G401.6 (cell line): ENCODE measurements at regions not wholly inside any gene's neighbourhood (a gene's known extent, or its start where the extent isn't known, plus 50 kb on each side); places are given as distances from the start of the nearest gene placed in this dataset.

ENCODE experiments used
- FAIRE-seq: peaks from 2 replicates; lab custom pipeline; 2012; peaks lifted over from hg19 to GRCh38; lab: Jason Lieb, UNC

DNA sequence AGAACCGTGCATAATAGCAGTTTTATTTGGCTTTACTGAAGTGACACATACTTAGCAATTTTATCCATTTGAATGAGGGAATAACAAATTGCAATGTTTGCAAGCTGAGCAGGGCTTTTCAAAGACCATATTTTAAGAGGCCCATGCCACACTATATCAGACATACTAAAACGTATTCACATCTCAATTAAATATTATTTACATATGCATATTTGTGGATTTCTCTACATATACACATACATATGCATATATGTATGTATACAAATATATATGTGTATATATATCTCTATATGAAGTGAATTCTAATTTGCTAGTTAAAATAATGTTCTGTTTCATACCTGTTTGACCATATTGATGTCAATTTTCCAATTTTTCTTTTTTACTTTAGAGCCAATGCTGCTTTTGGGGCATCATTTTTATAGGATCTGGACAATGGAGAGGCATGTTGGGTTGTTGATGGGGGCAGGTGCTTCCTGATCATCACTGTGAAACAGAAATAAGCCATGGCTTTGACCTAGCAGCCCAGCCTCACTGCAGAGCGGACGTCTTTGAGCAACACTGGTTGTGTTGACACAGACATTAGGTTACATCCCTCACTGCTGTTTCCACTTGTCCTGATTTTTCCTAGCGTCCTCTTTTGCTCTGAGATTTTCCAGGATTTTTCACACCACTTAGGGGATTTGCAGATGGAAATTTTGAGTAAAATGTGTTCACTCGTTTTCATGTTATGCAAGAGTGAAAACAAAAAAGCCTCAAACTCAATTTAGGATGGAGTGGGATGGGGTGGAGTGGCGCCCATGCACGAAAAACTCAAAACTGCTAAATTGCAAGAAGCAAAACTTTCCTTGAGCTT is 56.9 kb downstream of the RDH14 start:
- FAIRE-seq = no peak

DNA sequence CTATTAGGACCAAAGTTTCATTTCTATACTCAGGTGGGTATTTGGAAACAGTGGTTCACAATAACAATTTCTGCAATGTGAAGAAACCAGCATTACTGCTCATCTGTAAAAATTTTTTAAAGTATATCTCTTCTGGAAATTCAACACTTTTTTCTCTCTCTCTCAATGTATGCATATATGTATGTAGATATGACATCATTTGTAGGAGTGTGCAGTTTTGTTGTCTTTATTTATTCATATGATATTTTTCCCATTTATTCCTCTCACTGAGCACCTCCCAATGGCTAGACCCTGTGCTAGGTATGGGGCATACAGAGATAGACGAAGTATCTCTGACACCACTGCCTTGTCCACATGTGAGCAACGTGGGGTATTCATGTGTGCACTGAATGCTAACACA is 58.3 kb downstream of the RDH14 start:
- FAIRE-seq = no peak

DNA sequence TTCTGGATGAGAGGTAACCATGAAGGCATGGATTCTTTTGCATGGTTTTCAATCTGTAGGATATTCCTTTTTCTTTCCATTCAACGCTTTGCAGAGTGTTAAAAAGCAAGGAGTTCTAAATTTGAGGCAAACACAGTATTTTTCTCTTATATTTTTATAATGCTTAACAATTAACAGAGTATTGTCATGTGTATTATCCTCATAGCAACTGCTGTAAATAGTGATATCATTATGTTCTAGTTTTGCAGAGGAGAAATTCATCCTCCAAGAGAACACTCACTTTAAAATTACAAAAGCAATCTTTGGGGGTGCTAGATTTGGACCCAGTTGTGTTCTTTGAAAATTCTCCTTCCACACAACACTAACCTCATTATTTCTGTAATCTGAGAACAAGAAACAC is 58.7 kb downstream of the RDH14 start:
- FAIRE-seq = no peak

DNA sequence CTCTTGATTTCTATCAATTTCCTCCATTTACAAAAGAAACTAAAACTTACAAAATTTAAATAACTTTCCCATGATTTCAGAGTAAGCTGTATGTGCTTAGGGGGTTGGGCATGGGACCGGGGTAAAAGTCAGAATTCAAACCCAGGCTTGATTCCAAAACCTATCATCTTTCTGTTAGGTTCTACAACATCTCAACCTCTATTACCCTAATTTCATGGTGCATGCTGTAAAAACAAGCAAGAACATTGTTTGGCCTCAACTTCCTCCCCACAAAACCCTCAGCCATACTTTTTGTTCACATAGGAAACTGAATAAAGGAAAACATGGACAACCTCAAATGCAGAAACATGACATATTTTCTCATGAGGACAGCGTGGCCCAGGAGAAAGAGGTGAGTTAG is 59.3 kb downstream of the RDH14 start:
- FAIRE-seq = no peak

DNA sequence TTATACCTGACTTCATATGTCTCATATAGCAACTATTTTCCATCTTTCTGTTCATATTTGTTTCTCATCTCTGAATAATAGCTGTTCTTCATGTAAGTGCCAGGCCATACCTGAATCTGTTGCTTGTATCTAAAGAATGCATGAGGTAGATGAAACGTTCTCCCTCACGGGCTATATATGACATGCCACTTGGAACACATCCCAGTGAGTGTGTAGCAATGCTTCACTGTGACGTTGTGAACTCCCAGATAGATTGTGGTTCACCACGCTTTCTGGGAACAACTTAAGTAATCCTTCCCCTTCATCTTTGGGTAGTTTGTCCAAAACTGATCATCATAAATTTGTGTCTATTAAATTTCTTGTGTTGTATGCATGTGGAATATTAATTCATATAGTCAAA is 60.1 kb downstream of the RDH14 start:
- no peak for FAIRE-seq

DNA sequence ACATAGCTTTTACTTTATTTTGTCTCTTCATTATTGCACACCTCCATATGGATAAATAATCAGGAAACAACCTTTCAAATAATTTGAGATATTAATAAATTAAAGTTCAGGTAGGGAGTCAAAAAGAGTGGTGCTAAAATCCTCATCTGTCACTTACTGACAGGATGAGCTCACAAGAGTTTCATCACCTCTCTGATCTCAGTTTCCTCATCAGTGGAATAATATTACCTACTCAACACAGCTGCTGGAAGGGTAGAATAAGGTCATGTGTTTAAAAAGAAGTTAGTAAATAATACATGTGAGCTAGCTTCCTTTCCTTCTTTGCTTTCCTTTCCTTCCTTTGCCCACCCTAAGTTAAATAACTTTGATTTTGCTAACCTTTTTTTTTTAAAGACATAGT is 61.9 kb downstream of the RDH14 start:
- no peak for FAIRE-seq

DNA sequence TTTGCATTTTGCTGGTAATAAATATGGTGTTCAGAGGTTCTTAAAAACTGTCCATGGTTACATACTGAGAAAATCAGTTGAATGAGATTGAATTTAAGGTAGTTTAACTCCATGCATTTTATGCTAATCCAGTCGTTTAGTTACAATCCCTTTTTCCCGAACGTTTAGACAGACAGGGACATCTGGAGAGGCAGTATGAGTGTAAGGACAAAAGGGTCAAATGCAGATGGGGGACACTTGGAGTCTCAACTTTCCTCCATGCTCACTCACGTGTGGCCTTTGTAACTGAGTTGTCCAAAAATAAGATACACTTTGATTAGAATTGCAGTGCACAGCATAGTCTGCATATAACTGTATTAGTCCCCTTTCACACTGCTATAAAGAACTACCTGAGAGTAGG is 63.9 kb downstream of the RDH14 start:
- FAIRE-seq = no peak

DNA sequence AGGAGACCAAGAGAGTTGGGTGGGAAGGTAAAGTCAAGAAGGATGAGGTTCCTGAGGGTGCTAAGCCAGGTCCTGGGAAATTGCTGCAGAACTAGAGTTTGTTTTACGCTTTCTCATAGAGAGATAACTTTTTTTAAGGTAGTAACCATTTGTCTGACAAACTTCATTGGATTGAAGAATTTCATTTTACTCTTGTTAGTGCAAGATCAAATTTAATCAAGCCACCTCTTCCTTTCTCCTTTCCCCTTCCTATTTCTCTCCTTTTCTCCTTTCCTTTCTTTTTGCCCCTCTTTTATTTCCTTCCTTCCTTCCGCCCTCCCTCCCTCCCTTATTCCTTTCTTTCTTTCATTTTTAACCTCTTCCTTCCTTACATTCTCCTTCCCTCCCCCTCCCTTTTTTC is 65.4 kb downstream of the RDH14 start:
- FAIRE-seq = no peak

DNA sequence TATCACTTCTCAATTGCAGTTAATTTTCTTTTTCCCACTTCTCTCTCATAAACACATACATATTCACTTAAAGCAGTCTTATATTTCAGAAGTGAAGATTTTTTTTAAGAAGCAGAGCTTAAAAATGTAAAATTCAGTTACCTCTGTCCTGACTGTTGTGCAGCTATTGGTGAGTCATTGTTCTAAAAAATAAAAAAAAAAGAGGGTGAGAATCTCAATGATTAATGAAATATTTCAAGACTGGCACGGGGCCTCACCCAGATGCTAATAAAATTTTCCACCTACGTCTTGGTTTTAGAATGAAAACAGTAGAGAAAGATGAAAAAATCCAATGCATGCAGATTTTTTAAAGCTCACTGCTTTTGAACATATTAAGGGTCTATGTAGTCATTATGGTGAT is 67.7 kb downstream of the RDH14 start:
- no peak for FAIRE-seq

DNA sequence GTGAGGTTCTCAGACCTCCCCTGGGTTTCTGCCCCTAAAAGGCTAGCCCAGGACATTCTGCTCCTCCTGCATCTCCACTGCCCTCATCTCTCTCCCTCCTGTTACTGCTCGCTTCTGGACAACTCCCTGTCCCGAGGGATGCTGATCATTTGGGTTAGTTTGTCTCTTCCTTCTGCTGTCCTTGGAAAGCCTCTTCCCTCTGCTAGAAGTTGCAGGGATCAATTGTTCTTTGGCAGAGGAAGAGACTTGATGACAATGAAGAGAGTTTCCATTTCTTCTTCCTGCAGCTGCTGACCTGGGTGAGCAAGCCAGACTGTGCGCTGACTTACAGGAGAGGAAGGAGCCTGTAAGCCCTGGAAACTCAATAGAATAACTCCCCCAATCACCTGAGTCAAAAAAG is 68.9 kb downstream of the RDH14 start:
- FAIRE-seq = no peak

DNA sequence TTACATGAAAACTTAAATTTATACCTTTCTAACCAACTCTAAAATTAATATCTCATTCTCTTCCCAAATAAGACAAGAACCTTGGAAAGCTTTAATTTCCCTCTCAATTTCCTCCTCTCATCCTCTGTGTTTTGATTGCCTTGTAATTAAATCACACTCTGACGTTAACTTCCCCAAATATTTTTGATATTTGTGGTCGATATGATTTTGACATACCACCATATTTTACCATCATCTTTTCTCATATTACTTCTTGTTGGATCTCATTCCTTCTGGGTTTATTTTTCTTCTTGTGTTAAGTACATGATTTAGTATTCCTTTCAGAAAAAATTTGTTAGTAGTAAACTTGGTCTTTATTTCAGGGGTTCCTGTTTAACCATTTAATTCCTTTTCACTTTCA is 69.6 kb downstream of the RDH14 start:
- no peak for FAIRE-seq

DNA sequence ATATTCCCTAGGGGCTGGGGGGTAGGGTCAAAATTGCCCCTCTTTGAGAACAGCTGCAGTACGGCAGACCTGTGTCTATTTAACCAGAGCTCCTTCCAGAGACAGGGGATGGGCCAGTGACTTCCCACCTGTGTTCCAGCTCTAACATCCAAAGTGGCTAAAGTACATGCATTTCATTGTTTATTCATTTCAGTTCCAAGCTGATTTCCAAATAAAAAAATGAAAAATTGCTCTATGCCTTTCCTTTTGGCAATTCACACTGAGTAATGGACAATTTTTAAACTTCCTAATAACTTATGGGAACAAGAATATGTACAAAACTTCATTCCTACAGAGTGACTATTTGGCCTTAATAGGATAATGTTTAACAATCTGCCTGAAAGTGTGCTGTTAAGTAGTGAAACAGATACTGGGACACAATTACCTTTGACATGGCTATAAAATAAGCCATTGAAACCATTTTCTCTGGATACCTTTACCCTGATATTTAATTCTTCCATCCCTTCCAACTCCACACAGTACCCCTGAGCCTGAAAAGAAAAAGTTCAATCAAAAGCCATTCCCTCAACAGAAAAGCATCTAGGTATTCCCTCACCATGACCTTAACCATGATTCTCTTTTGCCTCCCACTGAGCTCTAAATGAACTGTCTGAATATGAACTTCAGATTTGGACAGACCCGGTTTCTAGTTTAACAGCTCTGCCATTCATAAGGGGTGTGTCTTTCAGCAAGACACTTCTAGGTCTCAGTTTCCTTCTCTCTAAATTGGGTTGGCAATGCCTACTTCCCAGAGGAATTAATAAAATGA is 73.1 kb downstream of the RDH14 start:
- no peak for FAIRE-seq

DNA sequence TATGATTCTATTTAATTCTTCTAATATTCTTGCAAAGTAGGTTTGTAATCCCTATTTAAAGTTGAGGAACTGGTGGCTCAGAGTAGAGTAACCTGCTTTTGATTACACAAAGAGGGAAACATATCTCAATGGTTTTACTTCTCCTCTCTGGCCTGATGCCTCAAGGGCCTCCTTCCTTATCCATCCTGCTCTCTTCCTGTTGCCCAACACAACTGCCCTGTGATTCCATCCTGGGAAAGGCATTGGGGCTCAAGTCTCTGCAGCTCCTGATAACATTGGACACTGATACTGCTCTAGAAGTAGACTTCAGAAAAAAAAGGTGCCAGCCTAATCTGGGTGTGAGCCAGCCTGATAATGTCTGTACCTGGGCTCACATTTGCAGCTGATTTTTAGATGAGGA is 75.8 kb downstream of the RDH14 start:
- FAIRE-seq = no peak

DNA sequence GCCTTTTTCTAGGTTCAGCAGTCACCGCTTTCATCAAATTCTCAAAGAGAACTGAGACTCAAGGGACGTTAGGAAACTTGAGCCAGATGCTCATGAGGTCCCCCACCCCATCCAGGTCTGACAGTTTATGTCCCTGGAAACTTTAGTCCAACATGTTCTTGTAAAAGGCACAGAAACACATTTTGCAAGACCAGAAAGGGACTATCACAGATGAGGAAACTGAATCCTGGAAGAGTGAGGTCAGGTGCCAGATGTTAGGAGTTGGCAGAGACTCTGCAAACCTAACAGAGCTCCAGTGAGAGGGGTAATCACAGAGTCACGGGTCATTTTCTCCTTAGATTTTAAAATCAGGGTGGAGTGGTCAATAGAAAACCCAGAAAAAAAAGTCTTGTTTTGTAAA is 76.6 kb downstream of the RDH14 start:
- no peak for FAIRE-seq

DNA sequence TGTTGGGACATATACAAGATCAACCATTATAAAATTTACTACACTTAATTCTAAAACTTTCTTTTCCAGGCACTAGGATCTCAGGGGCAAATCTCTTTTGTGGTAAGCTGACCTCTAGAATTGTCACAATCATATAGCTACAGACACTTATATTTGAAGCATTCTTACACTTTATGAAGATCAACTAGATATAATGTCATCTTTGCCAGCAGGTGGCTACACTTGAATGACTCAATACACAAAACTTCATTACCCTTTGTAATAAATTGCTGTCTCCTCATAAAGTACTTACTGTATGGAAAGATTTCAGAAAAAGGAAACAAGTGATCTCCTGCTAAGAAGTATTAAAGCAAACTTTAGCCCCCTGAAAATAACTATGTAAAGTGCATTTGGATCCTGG is 77.8 kb downstream of the RDH14 start:
- no peak for FAIRE-seq

DNA sequence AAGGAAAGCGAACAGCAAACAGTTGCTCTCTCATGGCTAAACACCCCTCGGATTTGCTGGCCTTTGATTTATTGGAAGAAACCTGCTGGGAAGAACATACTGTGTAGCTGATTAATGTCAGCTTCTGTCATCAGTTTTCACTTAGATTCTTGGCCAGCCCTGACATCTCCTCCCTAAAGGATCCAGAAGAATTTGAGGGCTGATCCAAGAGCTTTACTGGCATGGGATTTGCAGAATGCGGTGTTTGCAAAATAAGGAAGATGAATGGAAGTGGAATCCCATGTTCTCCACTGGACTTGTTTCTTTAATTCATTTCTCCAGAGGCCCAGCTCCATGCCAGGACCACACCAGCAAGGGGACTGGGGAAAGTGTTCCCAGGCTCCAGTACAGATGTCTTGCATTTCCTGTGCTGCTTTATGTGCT is 80.5 kb downstream of the RDH14 start:
- no peak for FAIRE-seq

DNA sequence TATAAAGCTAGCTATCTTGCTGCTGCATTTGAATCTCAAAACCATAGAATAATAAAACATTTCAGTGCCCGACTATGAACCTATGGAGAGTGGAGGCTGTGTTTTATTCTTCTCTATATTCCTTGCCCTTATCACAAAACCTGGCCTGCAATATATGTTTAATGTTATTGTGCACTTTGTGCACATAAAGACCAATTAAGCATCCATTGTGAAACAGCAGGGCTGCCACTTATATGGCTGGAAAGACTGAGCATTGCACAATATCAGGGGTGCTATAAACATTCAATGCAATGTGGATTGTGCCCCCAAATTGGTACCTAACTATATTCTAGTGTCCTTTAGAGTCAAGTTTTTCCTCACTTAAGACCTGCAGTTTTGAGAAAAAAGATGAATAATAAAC is 83.2 kb downstream of the RDH14 start:
- FAIRE-seq = no peak

DNA sequence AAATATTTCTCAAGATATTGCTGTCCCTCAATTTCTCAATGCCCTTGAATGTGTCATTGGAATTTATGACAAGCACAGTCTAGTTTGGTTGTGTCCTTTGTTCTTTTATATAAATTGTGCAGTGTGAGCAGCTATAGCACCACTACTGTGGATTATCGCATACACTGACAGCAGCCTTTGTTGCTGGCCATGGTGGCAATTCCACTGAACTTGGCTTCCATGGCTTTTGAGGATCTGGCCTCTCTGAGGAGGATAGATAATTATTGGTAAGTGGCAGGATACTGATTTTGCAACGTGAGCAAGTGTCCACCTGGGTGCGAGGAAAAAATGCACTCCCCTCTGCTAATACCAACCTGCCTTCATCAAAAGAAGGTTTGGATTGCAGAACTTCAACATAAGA is 84.0 kb downstream of the RDH14 start:
- no peak for FAIRE-seq

DNA sequence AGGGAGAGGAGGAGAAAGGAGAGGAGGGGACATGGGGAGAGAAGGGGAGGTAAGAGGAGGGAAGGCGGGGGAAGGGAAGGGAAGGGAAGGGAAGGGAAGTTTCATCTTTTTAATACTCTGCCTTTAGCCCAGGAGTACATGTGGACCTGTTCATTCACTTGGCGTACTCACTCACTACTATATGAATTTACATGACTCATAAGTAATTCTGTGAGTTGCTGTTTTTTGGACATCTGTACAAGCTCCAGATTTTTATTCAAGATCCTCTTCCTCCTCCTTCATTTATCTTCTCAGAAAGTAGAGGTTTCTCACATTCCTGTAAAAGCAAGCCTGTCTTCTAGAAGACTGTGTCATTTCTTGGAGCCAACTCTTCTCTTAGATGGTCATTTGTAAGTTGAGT is 84.6 kb downstream of the RDH14 start:
- FAIRE-seq = no peak

DNA sequence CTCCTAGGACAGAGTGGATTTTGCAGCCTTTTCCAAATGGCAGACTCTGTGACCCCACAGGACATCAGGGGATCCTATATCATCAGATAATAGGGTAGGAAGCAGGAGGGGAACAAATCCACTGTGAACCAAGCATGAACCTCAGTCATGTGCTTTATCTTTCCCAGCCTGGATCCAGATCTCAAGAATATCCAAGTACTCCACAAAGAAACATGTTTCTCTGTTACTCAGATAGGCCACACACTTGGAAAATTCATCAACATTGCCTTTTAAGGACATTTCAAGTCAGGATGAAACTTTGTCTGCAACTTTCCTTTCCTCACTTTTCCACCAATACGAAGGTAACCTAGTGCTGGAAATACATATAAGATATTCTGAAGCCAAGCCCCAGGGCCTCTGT is 85.8 kb downstream of the RDH14 start:
- FAIRE-seq = no peak

DNA sequence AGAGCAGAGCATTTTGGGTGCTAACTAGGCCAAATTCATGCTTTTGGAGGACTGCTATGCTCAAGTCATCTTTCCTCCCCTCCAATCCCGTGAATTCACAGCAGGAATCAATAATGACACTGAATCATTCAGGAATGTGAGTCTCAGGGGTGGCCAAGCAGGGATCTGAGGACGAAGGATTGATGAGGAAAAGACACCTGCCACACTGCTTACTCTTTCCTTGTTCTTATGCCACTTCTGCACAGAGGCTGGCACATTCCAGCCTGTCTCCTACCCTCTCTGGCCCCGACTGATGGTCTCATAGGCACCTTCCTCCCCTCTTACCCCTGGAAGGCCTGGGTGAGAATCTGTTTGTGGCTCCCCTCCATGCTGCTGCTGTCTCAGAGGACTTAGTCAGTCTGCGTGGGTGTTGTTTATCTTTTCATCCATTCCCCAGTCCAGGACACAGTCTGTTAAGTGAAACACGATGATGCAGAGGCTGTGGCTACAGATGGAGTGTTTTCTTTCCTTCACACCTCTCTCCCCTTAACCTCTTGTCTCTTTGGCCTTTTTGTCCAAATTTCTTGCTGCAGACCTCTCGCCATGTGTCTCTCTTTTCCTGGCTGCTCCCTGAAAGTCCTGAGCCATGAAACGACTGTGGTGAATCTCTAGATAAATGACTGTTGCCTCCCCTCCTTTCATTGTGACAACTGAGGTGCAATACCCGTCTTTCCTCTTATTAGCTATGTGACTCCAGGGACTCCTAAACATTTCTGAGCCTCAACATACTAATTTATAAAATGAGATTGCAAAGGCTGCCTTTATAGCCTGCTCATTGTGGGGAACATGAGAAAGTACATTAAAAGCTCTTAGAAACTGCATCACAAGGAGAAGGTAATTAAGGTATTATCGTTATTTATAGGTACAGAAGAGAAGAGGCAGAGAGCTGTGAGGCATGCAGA is 86.9 kb downstream of the RDH14 start:
- FAIRE-seq = no peak

DNA sequence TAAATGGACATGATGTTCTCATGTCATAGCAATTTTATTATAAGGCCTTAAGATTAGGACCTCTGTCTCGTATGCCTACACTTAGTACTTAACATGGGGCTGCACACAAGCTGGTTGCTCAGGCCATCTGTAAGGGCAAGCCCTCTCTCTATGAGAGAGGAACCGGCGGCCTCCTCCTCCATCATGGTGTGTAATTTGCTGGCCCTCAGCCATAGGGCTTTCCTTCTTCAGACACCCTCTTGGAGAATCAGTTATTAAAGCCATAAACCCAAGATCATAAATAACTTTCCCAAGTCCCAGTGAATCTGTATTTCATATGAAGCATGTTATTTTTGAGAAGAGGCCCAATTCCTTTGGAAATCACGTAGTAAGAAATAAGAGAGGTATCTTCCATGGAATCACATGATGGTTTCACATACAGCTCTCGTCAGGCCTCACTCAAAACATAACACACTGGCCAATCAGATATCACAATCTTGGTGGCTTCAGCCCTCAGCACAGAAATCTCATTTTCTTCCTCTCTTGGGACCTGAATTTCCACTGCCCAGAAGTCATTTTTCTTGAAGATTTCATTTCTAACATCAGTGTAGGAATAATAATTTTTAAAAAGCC is 92.6 kb downstream of the RDH14 start:
- no peak for FAIRE-seq
